ENCODE measurements at regions not wholly inside any gene's neighbourhood (a gene's known extent, or its start where the extent isn't known, plus 50 kb on each side); places are given as distances from the start of the nearest gene placed in this dataset.

- BruUV-seq (replicated peaks): no TSS peak
- no peak for FAIRE-seq
Measured at GRCh38 chr12:19683178-19683927, 244.1 kb downstream of the AEBP2 start.

GRCh38 chr12:19687371-19687770, 248.1 kb downstream of the AEBP2 start:
- Histone ChIP-seq H3K4me1 (replicated peaks in 1 of 2; ENCODE audit: control insufficient read depth in 2 of 2, insufficient read depth in 2 of 2, low read length in 2 of 2) (no peaks in the 10 kb centered on the region), H3K9ac (ENCODE audit: insufficient read depth in 1 of 2, low read depth in 2 of 2, low read length in 2 of 2) (no peak overlapping the region), H3K4me2 (ENCODE audit: insufficient read depth, low read length) (no peak overlapping the region), H3K27ac (ENCODE audit: extremely low read depth, low read depth, low read length) (no peak overlapping the region), H2AFZ (ENCODE audit: low read depth, low read length) (no peak overlapping the region), H3K27me3 (ENCODE audit: control insufficient read depth in 2 of 2, insufficient read depth in 2 of 2, low read length in 2 of 2) (no peaks in the 10 kb centered on the region), H3K9me1 (ENCODE audit: control insufficient read depth, insufficient read depth, low read length) (no peaks in the 10 kb centered on the region), H3K79me2 (ENCODE audit: control insufficient read depth, insufficient read depth, low read length) (no peaks in the 10 kb centered on the region), H3K4me3 (no peak overlapping the region), H3K36me3 (ENCODE audit: control insufficient read depth, insufficient read depth, low read length) (no peaks in the 10 kb centered on the region), H3K9me3 (replicated peaks; ENCODE audit: control insufficient read depth, insufficient read depth, low read depth, low read length) (no peaks in the 10 kb centered on the region), H4K20me1 (replicated peaks; ENCODE audit: control insufficient read depth, insufficient read depth, low read length) (no peaks in the 10 kb centered on the region)
- ChIA-PET CTCF (ENCODE audit: low intra/inter-chr PET ratio) (no interaction called here), POLR2A (no interaction called here)
- FAIRE-seq: no peak
- DNase-seq (ENCODE audit: extremely low read depth in 1 of 4, low spot score in 3 of 4): no peak
- WGBS (ENCODE audit: insufficient coverage, low coverage, missing lambda C conversion rate): 0% methylated on average over 1 of the region's 1 CpG
- no TSS peak for BruUV-seq (replicated peaks)
- in situ Hi-C loops (cut with MboI) (no loop called here), intact Hi-C loops (cut with micrococcal nuclease) (no loop called here)
- no peak for ATAC-seq
- TF ChIP-seq SRSF7 (optimal IDR thresholded peaks at IDR 0.05; ENCODE audit: low read depth, low read length) (no peak), AFF4 (CRISPR knock-in tag; IDR thresholded peaks at IDR 0.05) (no peak), EP300 (IDR thresholded peaks at IDR 0.05; ENCODE audit: low read length) (no peak), E2F4 (CRISPR knock-in tag; IDR thresholded peaks at IDR 0.05; ENCODE audit: low read depth) (no peak), CHD2 (IDR thresholded peaks at IDR 0.05; ENCODE audit: low read depth, low read length) (no peak), HNRNPUL1 (IDR thresholded peaks at IDR 0.05; ENCODE audit: low read length) (no peak), ZKSCAN8 (CRISPR knock-in tag; IDR thresholded peaks at IDR 0.05) (no peak), HMG20A (CRISPR knock-in tag; conservative IDR thresholded peaks at IDR 0.05) (no peak)

More at GRCh38 chr12:19683178-19683927, 244.1 kb downstream of the AEBP2 start:
- H2AFZ ChIP-seq (ENCODE audit: low read depth, low read length): no peak overlapping the region
- H3K9ac ChIP-seq (ENCODE audit: insufficient read depth in 1 of 2, low read depth in 2 of 2, low read length in 2 of 2): no peak overlapping the region
- no peaks in the 10 kb centered on the region for H3K9me3 ChIP-seq (replicated peaks; ENCODE audit: control insufficient read depth, insufficient read depth, low read depth, low read length)
- H3K79me2 ChIP-seq (ENCODE audit: control insufficient read depth, insufficient read depth, low read length): no peaks in the 10 kb centered on the region
- DNase-seq (ENCODE audit: extremely low read depth in 1 of 4, low spot score in 3 of 4): no peak
- POLR2A ChIA-PET: no interaction called here
- H4K20me1 ChIP-seq (replicated peaks; ENCODE audit: control insufficient read depth, insufficient read depth, low read length): no peaks in the 10 kb centered on the region
- in situ Hi-C loops (cut with MboI): no loop called here
- no peaks in the 10 kb centered on the region for H3K36me3 ChIP-seq (ENCODE audit: control insufficient read depth, insufficient read depth, low read length)
- no peaks in the 10 kb centered on the region for H3K9me1 ChIP-seq (ENCODE audit: control insufficient read depth, insufficient read depth, low read length)
- H3K4me2 ChIP-seq (ENCODE audit: insufficient read depth, low read length): no peak overlapping the region
- intact Hi-C loops (cut with micrococcal nuclease): no loop called here
- no peak overlapping the region for H3K4me3 ChIP-seq
- CTCF ChIA-PET (ENCODE audit: low intra/inter-chr PET ratio): no interaction called here
- no peaks in the 10 kb centered on the region for H3K27me3 ChIP-seq (ENCODE audit: control insufficient read depth in 2 of 2, insufficient read depth in 2 of 2, low read length in 2 of 2)
- H3K4me1 ChIP-seq (replicated peaks in 1 of 2; ENCODE audit: control insufficient read depth in 2 of 2, insufficient read depth in 2 of 2, low read length in 2 of 2): no peaks in the 10 kb centered on the region
- 6% methylated on average over 7 of the region's 7 CpGs for WGBS (ENCODE audit: insufficient coverage, low coverage, missing lambda C conversion rate)
- no peak for ATAC-seq
- no peak overlapping the region for H3K27ac ChIP-seq (ENCODE audit: extremely low read depth, low read depth, low read length)
- no peak for TF ChIP-seq RAD51 (IDR thresholded peaks at IDR 0.05; ENCODE audit: borderline replicate concordance, low read depth)
- no peak for TF ChIP-seq MAX (CRISPR knock-in tag; IDR thresholded peaks at IDR 0.05)
- no peak for TF ChIP-seq ESRRA (IDR thresholded peaks at IDR 0.05; ENCODE audit: borderline replicate concordance, low read depth)

All from K562 (cell line).